GM18870 (cell line): ENCODE measurements at regions not wholly inside any gene's neighbourhood (a gene's known extent, or its start where the extent isn't known, plus 50 kb on each side); places are given as distances from the start of the nearest gene placed in this dataset.

Experiments used
- ATAC-seq: cut with Tn5 transposase; IDR thresholded peaks from one replicate; pipeline ENCODE4 v1.9.1; 2021; ENCODE audit warnings: moderate library complexity; ENCODE audit not compliant: unreplicated experiment

- ATAC-seq = no peak
Measured at GRCh38 chr7:46558482-46559193, 637.6 kb upstream of the IGFBP3 start.

- no peak for ATAC-seq
Measured at GRCh38 chr7:46557781-46558180, 636.7 kb upstream of the IGFBP3 start.

DNA sequence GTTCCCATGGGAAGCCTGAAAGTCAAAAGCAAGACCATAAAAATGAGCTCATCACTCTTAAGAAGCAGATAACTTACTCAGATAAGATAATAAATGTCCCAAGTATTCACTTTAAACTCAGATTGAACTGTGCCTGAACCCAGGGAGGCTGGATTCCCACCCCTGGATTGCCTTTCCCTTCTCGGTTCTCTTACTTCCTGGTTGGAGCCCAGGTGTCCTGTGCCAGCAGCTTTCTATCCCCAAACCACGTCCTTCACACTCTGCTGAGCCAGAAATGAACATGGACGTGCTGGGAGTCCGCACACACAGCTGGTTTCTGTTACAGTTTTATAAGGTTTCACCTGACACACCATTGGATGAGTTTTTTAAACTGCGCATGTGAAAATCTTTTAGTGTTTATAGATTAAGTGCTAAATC lies 636.2 kb upstream of the IGFBP3 start:
- ATAC-seq = no peak

DNA sequence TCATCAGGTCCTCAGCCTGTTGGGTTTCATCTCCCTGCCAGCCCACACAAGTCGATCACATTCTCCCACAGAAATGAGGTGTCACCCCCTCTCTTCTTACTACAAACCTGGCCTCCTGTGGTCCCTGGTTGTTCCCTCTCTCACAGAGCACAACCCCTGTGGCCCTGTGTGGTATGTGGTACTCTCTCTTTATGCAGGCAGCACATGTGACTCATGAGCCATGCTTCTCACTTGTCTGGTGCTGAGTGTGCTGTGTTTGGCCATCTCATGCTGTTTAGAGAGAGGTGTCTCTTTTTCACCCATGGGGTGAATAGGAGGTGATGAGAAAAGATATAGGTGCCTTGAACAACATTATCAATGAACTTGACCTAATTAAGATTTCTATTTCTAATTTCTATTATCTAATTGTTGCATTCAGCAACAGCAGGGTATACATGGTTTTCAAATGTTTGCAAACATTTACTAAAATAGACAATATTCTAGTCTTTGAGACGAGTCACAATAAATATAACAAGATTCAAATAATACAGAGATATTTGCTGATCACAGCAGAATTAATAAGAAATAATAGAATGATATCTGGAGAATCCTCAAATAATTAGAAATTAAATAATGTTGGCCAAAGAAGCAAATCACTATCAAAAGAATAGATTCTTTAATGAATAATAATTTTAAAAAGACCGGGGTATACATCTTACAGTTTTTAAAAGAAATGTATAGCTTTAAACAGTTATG lies 633.8 kb upstream of the IGFBP3 start:
- ATAC-seq = no peak

DNA sequence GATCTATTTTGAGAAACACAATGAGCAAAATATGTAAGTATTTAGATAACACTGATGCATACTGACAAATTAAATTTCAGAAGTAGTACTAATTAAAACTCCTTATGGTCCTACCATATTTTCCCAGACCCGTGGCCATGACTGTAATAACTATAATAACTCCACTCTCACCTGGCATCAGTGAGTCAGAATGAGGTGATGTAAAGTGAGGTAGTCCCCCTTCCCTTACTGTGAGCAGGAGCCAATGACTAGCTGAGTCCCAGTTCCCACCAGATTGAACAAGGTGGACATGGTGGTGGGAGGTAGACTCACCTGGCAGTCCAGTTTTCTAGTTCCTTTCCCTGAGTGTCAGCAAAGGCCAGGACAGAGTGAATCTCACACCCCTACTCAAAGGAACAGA lies 630.5 kb upstream of the IGFBP3 start:
- ATAC-seq = no peak

GRCh38 chr7:46550864-46551263 lies 629.8 kb upstream of the IGFBP3 start:
- no peak for ATAC-seq

- ATAC-seq = no peak
Measured at GRCh38 chr7:46549892-46550639, 629.0 kb upstream of the IGFBP3 start.

DNA sequence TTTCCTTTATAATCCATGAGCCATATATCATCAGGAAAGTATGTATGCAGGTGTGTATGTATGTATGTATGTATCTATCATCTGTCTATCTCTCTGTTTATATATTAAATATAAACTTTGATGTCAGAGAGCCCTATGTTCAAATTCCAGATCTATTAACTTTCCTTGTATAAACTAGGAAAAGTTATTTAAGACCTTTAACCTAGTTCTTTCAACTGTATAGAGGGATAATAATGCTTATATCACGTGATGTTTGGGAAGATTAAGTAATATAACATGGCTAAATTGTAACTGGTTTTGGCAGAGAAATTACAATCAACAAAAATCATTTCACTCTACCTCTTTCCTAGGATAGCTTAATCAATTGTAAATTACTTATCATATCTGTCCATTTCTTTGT lies 628.3 kb upstream of the IGFBP3 start:
- ATAC-seq = no peak

GRCh38 chr7:46547044-46547443 lies 626.0 kb upstream of the IGFBP3 start:
- no peak for ATAC-seq

GRCh38 chr7:46545790-46546189 lies 624.7 kb upstream of the IGFBP3 start:
- ATAC-seq = no peak

GRCh38 chr7:46544396-46545008 lies 623.4 kb upstream of the IGFBP3 start:
- no peak for ATAC-seq

- ATAC-seq = no peak
Measured at GRCh38 chr7:46542076-46542475, 621.0 kb upstream of the IGFBP3 start.

DNA sequence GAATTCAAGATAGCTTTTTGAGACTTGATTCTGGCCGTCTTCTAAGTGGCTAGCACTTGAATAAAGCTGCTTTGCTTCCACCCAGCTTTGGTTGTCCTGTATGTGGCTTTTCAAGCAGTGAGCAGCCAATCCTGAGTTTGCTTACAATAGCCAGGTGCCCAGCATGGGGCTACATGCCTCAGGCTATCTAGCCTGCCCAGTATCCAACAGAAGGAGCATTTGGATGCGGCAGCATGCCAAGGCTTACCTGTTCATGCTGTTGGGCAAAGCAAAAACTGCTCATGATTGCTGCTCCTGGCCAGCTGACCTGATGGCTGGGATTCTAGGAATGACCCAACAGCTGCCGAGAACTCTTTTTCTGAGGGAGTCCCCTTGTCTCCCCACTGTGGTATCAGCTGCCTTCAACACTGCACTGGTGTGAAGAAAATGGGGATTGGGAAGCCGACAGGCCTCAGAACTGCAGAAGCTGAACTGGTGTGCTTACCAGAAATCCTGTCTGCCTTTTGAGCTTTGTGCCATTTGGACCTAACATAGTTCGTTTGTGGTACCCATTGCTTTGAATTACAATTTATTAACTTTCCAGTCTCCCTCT lies 618.9 kb upstream of the IGFBP3 start:
- no peak for ATAC-seq

- ATAC-seq = no peak
Measured at GRCh38 chr7:46537191-46537905, 616.3 kb upstream of the IGFBP3 start.

DNA sequence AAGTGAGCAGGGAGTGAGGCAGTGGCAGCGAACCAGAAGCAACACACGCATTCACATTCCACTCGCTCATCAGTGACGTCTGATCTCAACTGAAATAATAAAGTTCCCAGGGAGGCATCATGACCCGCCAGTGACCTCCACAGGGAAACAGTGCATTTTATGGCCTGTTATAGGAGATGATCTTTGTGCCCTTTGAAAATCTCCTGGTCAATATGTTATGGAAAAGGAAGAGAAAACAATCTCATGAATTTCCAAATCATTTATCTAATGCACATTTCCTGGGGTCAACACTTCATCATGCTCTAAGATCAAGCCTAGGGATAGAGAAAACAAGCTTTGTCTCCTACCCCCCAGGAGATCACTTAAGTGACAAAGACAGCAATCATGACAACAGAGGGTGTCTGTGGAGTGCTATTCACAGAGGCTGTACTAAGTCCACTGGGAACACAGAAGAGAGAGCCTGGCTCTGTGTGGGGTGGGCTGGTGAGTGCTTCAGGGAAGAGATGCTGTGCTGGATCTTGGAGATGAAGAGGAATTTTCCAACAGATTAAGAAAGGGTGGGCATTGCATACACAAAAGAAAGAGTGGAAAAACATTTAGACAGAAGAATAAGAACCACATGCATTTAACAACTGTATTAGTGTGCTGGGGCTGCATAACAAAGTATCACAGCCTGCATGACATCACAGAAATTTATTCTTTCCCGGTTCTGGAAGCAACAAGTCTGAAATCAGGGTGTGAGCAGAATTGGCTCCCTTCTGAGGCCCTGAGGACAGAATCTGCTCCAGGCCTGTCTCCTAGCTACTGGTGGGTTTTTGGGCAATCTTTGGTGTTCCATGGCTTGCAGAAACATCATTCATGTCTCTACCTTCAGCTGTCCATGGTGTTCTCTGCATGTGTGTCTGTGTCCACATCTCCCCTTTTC lies 613.9 kb upstream of the IGFBP3 start:
- ATAC-seq = no peak

GRCh38 chr7:46533946-46534345 lies 612.9 kb upstream of the IGFBP3 start:
- no peak for ATAC-seq

DNA sequence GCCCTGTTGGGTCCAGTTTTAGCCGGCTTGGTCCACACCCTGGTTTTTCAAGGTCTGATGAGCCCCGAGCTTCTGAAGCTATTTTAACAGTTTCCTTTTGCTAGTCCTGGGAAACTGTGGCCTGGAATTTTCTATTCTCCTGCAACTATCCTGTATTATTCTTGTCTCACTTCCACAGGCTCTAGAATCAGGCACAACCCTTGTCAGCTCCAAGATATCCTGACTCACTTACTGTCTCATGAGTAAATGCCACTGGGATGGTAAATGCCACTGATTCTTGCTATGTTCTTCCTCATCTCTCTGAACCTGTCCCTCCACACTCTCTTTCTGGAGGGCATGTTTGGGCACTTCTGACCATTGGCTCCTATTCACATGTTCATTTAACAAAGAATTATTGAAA lies 611.5 kb upstream of the IGFBP3 start:
- ATAC-seq = no peak

DNA sequence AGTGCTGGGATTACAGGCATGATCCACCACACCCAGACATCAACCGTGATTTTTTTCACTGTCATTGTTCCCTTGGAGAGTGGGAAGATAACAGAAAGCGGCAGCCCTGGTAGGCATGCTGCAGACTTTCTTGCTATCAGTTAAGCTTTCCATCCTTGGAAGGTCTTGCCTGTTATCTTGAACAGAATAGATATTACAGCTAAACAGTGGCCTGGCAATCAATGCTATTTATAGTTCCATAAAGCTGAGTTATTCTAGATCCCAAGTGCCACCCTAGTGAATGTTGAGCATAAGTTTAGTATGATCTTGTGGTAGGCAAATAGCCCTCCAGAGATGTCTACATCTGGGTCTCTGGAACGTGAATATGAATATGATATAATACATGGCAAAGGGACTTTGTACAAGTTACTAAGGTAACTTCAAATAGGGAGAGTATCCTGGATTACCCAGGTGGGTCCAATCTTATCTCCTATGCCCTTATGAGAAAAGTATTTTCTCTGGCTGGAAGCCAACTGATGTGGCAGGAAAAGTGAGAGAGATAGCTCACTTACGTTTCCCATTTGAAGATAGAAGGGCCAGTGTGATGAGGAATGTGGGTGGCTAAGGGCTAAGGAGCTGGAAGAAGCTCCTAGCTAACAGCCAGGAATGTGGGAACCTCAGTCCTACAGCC lies 609.1 kb upstream of the IGFBP3 start:
- ATAC-seq = no peak

DNA sequence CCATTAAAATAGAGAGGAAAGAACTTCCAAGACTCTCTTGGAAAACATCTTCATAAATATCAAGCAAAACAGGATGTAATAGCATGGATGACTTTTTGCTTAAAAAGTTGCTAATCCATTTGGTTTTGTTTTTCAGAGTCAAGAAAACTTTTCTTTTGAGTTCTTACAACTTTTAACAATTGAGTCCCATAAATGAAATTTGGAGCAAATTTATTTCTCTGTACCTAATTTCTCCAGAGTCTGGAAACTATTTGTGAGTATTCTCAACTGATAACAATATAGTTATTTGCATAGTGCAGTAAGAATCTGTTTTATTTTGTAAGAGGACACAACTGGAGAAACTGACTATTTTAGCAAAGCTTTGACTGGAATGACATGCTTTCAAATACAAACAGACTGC lies 606.3 kb upstream of the IGFBP3 start:
- no peak for ATAC-seq
